Heart right ventricle (tissue), 16 donors: ENCODE measurements at regions not wholly inside any gene's neighbourhood (a gene's known extent, or its start where the extent isn't known, plus 50 kb on each side); places are given as distances from the start of the nearest gene placed in this dataset.

Source experiments
- ATAC-seq, 8 donors: fragments of 200-7000 bp; cut with Tn5 transposase; one replicate each; pipeline ENCODE4 v1.9.1; 2020; ENCODE audit warnings: mild to moderate bottlenecking in 8 of 8, moderate library complexity in 8 of 8, moderate number of reproducible peaks in 1 of 8
- DNase-seq, 2 donors: peaks; one replicate each; pipeline ENCODE4 v3.0.0-alpha.2; 2020
- H3K27ac ChIP-seq, 10 donors: fragments of 200-600 bp; sonication (generic) in 2 of 10; one replicate each; pipeline versions ENCODE4 v1.5.0 to v1.8.0; 2020 to 2022; ENCODE audit warnings: mild to moderate bottlenecking in 3 of 10
- H3K27me3 ChIP-seq, 7 donors: fragments of 200-600 bp; one replicate each; pipeline ENCODE4 v1.8.0; 2021 to 2022; ENCODE audit warnings: mild to moderate bottlenecking in 2 of 7
- H3K36me3 ChIP-seq, 9 donors: fragments of 200-600 bp; sonication (generic) in 1 of 9; one replicate each; pipeline versions ENCODE4 v1.5.0 to v1.8.0; 2020 to 2022; ENCODE audit warnings: mild to moderate bottlenecking in 2 of 9
- H3K4me1 ChIP-seq, 9 donors: fragments of 200-600 bp; sonication (generic) in 1 of 9; one replicate each; pipeline versions ENCODE4 v1.5.0 to v1.8.0; 2020 to 2022; ENCODE audit warnings: mild to moderate bottlenecking in 4 of 9
- H3K4me3 ChIP-seq, 10 donors: fragments of 200-600 bp; sonication (generic) in 2 of 10; one replicate each; pipeline versions ENCODE4 v1.5.0 to v1.8.0; 2020 to 2022; ENCODE audit warnings: mild to moderate bottlenecking in 7 of 10, moderate library complexity in 2 of 10
- H3K9me3 ChIP-seq, 11 donors: fragments of 200-600 bp in 10 of 11; sonication (generic) in 2 of 11; one replicate each; pipeline versions ENCODE4 v1.5.0 to v1.8.0; 2013 to 2022; ENCODE audit warnings: mild to moderate bottlenecking in 2 of 11, control low read depth in 1 of 11, moderate library complexity in 1 of 11
- CTCF ChIP-seq, 9 donors: fragments of 200-600 bp; sonication (generic) in 2 of 9; IDR thresholded peaks; one replicate each; pipeline versions ENCODE4 v1.5.0 to v1.8.0; 2021 to 2022; ENCODE audit warnings: antibody characterized with exemption in 9 of 9, mild to moderate bottlenecking in 5 of 9, moderate library complexity in 1 of 9
- WGBS, 2 donors: extraction: QIAGEN DNeasy Blood & Tissue Kit; methylation state at CpG; one replicate each; pipeline ENCODE4 v1.1.7; 2013; ENCODE audit warnings: inconsistent platforms in 1 of 2; 5-methylcytosine and 5-hydroxymethylcytosine counted together
- intact Hi-C, 10 donors: fragments of 100-400 bp; cut with DNase I; formaldehyde crosslinking; loops; one replicate each; pipeline versions ENCODE4 v1.11.1 to v1.14.2; 2022
- donor health status: Arrhythmogenic right ventricular cardiomyopathy.
- donor health status: ischemic (EF 13 %, LVEDD 7.1; RV severe dilation, severe dysfunction).
- donor health status: healthy with polysubstance abuse.
- donor health status: DM: no; HTN: yes; CAD: no.
- donor health status: DM: no; HTN: no; CAD: no.
- donor health status: ischemic (EF 25% LVEDD 6.9; RV normal size, moderate dysfunction).
- donor health status: ischemic (EF 25% LVEDD 5.7; RV mildly dilated, moderate dysfunction).
- donor health status: healthy.
- donor health status: DM: yes; HTN: yes; CAD: no.
- donor health status: Ischemic cardiomyopathy.
- donor health status: ischemic (EF 35%, LVEDD 5.7; RV mildly dilated, moderate dysfunction).
- donor health status: nonischemic (EF 11% LVEDD 7.7; RV severe dilation, severe dysfunction).
- donor health status: DM: yes; HTN: yes; CAD: no.
- donor health status: PGD.
- donor health status: ischemic (EF 29% LVEDD 5.4; RV normal size, mild dysfunction).
- donor health status: nonischemic (EF 23%, LVEDD 6.1; RV moderate dilation, normal function).

- H3K27ac ChIP-seq = no peak overlapping the region
- DNase-seq = no peak
- no peaks in the 10 kb centered on the region for H3K27me3 ChIP-seq
- H3K9me3 ChIP-seq = peaks cover 0 to 7% (median 0%) of the 10 kb centered on the region in 11 donors
- 92 to 93% methylated on average over 5 of the region's 5 CpGs for whole genome bisulfite sequencing, 2 donors
- H3K4me3 ChIP-seq = no peak overlapping the region
- no peaks in the 10 kb centered on the region for H3K4me1 ChIP-seq
- ATAC-seq = no peak
- TF ChIP-seq CTCF (IDR thresholded peaks at IDR 0.05) = no peak
- intact Hi-C loops = no loop called here
- no peaks in the 10 kb centered on the region for H3K36me3 ChIP-seq
Observed at GRCh38 chr7:41098846-41099245, 604.0 kb downstream of the INHBA start.

GRCh38 chr7:41098402-41098801 is 604.5 kb downstream of the INHBA start:
- intact Hi-C loops = no loop called here
- 75 to 80% methylated on average over 4 of the region's 4 CpGs for WGBS, 2 donors
- Histone ChIP-seq H3K27ac (no peak overlapping the region), H3K27me3 (no peaks in the 10 kb centered on the region), H3K4me1 (no peaks in the 10 kb centered on the region), H3K4me3 (no peak overlapping the region), H3K36me3 (no peaks in the 10 kb centered on the region), H3K9me3 (peaks cover 0 to 3% (median 0%) of the 10 kb centered on the region in 11 donors)
- ATAC-seq (no peak), DNase-seq (no peak)
- no peak for TF ChIP-seq CTCF (IDR thresholded peaks at IDR 0.05)

- H3K27ac ChIP-seq = no peak overlapping the region
- TF ChIP-seq CTCF (IDR thresholded peaks at IDR 0.05) = no peak
- no peaks in the 10 kb centered on the region for H3K4me1 ChIP-seq
- intact Hi-C loops = no loop called here
- 89 to 92% methylated on average over 6 of the region's 6 CpGs for WGBS, 2 donors
- H3K36me3 ChIP-seq = no peaks in the 10 kb centered on the region
- no peak for DNase-seq
- no peak overlapping the region for H3K4me3 ChIP-seq
- H3K9me3 ChIP-seq = no peaks in the 10 kb centered on the region
- H3K27me3 ChIP-seq = no peaks in the 10 kb centered on the region
- no peak for ATAC-seq
Observed at GRCh38 chr7:41097501-41097900, 605.4 kb downstream of the INHBA start.

GRCh38 chr7:41096917-41097316 is 606.0 kb downstream of the INHBA start:
- Histone ChIP-seq H3K4me1 (no peaks in the 10 kb centered on the region), H3K36me3 (no peaks in the 10 kb centered on the region), H3K4me3 (no peak overlapping the region), H3K27ac (no peak overlapping the region), H3K27me3 (no peaks in the 10 kb centered on the region), H3K9me3 (no peaks in the 10 kb centered on the region)
- ATAC-seq (no peak), DNase-seq (no peak)
- no peak for TF ChIP-seq CTCF (IDR thresholded peaks at IDR 0.05)
- WGBS, 2 donors = 75 to 87% methylated on average over 4 of the region's 4 CpGs
- intact Hi-C loops = no loop called here

- Histone ChIP-seq H3K27ac (no peak overlapping the region), H3K27me3 (no peaks in the 10 kb centered on the region), H3K4me3 (no peak overlapping the region), H3K4me1 (no peaks in the 10 kb centered on the region), H3K36me3 (no peaks in the 10 kb centered on the region), H3K9me3 (peaks cover 0 to 17% (median 8%) of the 10 kb centered on the region in 11 donors)
- intact Hi-C loops = no loop called here
- no peak for DNase-seq
- no peak for ATAC-seq
- 90 to 92% methylated on average over 3 of the region's 3 CpGs for WGBS, 2 donors
- TF ChIP-seq CTCF (IDR thresholded peaks at IDR 0.05) = no peak
Observed at GRCh38 chr7:41093141-41093540, 609.7 kb downstream of the INHBA start.
